ENCODE measurements at regions not wholly inside any gene's neighbourhood (a gene's known extent, or its start where the extent isn't known, plus 50 kb on each side); places are given as distances from the start of the nearest gene placed in this dataset.

DNA sequence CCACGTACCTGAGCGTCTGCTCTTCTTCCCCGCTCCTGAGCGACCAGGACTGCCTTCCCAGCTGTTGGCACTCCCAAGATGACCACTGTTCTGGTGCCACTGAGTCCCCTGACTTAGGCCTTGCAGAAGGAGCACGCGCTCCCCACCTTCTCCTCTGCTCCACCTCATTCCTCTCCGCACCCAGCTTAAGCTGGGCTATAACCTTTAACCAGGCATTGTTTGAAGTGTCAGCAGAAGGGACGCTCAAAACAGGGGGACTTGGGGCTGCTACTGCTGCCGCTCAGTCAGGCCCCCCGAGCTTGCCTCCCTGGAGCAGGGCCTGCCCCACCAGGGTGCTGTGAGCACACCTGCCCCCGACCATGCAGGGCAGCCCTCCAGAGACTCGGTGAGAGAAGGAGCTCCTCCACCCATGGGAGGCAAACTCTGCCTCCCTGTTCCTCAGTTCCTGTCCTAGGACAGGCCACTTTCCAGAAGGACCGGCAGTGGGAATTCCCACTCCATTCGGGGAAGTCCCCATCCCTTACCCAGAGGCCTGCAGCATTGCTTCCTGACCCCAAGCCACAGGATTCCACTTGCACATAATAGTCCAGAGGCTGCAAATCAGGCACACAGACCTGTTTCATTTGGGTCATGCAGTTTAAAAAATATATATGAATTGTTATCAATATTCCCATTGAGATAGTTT is 99.7 kb upstream of the ENPP6 start:
- H3K9me3 ChIP-seq, result no peaks in the 10 kb centered on the region
- H3K4me3 ChIP-seq, result no peak overlapping the region
- TF ChIP-seq, protein P1, sequence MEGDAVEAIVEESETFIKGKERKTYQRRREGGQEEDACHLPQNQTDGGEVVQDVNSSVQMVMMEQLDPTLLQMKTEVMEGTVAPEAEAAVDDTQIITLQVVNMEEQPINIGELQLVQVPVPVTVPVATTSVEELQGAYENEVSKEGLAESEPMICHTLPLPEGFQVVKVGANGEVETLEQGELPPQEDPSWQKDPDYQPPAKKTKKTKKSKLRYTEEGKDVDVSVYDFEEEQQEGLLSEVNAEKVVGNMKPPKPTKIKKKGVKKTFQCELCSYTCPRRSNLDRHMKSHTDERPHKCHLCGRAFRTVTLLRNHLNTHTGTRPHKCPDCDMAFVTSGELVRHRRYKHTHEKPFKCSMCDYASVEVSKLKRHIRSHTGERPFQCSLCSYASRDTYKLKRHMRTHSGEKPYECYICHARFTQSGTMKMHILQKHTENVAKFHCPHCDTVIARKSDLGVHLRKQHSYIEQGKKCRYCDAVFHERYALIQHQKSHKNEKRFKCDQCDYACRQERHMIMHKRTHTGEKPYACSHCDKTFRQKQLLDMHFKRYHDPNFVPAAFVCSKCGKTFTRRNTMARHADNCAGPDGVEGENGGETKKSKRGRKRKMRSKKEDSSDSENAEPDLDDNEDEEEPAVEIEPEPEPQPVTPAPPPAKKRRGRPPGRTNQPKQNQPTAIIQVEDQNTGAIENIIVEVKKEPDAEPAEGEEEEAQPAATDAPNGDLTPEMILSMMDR (IDR thresholded peaks at IDR 0.05), result no peak
- no peak for TF ChIP-seq POLR2A (IDR thresholded peaks at IDR 0.05)
- H3K27me3 ChIP-seq, result no peaks in the 10 kb centered on the region
- intact Hi-C loops (cut with DNase I; ENCODE audit: low total_unique reads), result no loop called here
- no peak for DNase-seq
- no peaks in the 10 kb centered on the region for H3K4me1 ChIP-seq
- no peak overlapping the region for H3K27ac ChIP-seq
- no peaks in the 10 kb centered on the region for H3K36me3 ChIP-seq

DNA sequence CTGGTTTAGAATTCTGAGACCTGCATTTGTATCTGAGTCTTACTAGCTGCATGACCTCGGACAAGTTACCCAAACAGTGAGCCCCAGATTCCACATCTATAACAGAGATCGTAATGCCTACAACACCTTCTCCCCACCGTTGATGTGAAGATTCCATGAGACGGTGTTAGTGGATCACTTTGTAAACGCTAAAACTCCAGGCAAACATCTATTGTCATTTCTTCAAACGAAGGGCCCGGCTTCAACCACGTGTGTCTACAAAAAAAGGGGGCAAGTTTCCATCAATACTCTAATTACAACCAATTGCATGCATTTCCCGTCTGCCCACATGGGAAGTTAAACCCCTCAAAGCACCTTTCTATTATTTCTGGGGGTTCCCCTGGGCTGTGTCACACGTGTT is 99.1 kb upstream of the ENPP6 start:
- no peak overlapping the region for H3K4me3 ChIP-seq
- no peaks in the 10 kb centered on the region for H3K4me1 ChIP-seq
- TF ChIP-seq POLR2A (IDR thresholded peaks at IDR 0.05), result no peak
- TF ChIP-seq, protein P1 (IDR thresholded peaks at IDR 0.05), result no peak
- intact Hi-C loops (cut with DNase I; ENCODE audit: low total_unique reads), result no loop called here
- no peaks in the 10 kb centered on the region for H3K27me3 ChIP-seq
- no peak overlapping the region for H3K27ac ChIP-seq
- no peaks in the 10 kb centered on the region for H3K9me3 ChIP-seq
- DNase-seq, result no peak
- no peaks in the 10 kb centered on the region for H3K36me3 ChIP-seq

DNA sequence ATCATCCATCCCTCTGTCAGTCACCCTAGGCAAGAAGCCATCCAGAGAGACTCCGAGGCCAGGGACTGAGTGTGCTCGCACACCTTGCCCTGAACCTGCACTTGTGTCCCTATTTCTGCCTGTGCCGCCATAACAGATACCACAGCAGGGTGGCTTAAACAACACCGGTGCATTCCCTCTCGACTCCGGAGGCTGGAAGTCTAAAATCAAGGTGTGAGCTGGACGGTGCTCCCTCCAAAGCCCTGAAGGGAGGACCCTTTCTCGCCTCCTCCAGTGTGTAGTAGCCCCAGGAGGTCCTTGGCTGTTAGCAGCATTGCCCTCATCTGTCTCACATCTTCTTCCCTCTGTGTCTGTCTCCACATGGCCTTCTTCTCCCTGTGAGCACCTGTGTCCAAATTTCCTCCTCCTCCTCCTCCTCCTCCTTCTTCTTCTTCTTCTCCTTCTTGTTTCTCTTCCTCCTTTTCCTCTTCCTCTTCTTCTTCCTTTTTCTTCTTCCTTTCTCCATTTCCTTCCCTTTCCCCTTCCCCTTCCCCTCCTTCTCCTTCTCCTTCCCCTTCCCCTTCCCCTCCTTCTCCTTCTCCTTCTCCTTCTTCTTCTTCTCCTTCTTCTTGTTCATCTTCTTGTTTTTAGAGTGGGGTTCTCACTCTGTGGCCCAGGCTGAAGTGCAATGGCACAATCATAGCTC is 98.1 kb upstream of the ENPP6 start:
- no peaks in the 10 kb centered on the region for H3K36me3 ChIP-seq
- H3K9me3 ChIP-seq, result no peaks in the 10 kb centered on the region
- no peak for DNase-seq
- intact Hi-C loops (cut with DNase I; ENCODE audit: low total_unique reads), result no loop called here
- no peaks in the 10 kb centered on the region for H3K4me1 ChIP-seq
- TF ChIP-seq, protein P1 (IDR thresholded peaks at IDR 0.05), result no peak
- no peak for TF ChIP-seq POLR2A (IDR thresholded peaks at IDR 0.05)
- H3K4me3 ChIP-seq, result no peak overlapping the region
- no peaks in the 10 kb centered on the region for H3K27me3 ChIP-seq
- H3K27ac ChIP-seq, result no peak overlapping the region

DNA sequence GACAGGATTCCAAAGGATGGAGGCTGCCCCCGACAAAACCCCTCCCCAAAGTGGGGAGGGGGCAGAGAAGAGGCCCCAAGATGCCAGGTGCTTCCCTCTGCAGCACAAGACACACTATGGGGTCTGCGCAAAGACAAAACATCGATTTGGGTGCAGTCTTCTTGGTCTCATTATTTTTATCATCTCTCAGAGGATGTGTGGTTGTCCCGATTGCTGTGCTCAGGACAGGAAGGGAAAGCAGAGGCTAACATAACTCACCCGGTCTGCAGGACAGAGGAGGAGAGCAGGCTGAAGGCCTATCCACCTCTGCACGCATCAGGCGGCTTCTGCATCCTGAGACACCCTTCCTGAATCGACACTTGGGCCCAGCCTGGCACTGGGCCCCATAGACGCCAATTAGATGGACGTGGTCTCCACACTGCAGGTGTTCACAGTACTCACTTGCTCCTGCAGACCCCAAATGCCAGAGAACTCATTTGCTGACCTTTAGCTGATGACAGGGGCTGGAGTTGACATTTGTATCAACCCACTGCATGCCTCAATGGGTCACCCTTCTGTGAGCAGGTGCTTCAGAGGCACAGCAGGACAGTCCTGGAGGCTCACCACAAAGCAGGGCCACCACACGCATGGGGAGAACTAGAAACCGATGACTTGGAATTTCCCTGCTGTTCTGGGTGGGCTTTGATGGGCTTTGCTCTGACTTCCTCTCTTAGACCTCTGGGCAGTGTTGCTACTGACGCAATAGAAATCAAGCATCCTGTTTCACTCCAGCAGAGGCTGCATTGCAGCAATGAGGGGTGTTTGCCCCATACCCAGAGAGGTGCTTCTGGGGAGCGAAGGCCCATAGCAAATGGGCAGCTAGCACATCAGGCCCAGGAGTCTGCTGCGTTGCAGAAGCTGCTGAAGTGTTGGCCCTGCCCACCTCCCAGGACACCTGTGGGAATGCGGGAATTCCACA is 96.3 kb upstream of the ENPP6 start:
- DNase-seq, result no peak

More for the DNA sequence above, 96.3 kb upstream of the ENPP6 start:
- TF ChIP-seq, protein P1 (IDR thresholded peaks at IDR 0.05), result no peak
- TF ChIP-seq POLR2A (IDR thresholded peaks at IDR 0.05), result no peak
- intact Hi-C loops (cut with DNase I; ENCODE audit: low total_unique reads), result no loop called here
- Histone ChIP-seq H3K9me3 (no peaks in the 10 kb centered on the region), H3K4me3 (no peak overlapping the region), H3K4me1 (no peaks in the 10 kb centered on the region), H3K36me3 (no peaks in the 10 kb centered on the region), H3K27me3 (no peaks in the 10 kb centered on the region), H3K27ac (no peak overlapping the region)
